Eye (tissue), 1 donor: ENCODE measurements at regions not wholly inside any gene's neighbourhood (a gene's known extent, or its start where the extent isn't known, plus 50 kb on each side); places are given as distances from the start of the nearest gene placed in this dataset.
"Not testable (repeated sequence)": the region's sequence is repeated elsewhere in the genome, so short reads cannot be mapped to it uniquely, and the experiment has no call there.

Experiments
- DNase-seq: peaks from one replicate; pipeline ENCODE4 v3.0.0-alpha.2; 2015

- DNase-seq, result not testable (repeated sequence)
Measured at GRCh38 chr2:87466591-87467120, 281.2 kb upstream of the PLGLB2 start.

DNA sequence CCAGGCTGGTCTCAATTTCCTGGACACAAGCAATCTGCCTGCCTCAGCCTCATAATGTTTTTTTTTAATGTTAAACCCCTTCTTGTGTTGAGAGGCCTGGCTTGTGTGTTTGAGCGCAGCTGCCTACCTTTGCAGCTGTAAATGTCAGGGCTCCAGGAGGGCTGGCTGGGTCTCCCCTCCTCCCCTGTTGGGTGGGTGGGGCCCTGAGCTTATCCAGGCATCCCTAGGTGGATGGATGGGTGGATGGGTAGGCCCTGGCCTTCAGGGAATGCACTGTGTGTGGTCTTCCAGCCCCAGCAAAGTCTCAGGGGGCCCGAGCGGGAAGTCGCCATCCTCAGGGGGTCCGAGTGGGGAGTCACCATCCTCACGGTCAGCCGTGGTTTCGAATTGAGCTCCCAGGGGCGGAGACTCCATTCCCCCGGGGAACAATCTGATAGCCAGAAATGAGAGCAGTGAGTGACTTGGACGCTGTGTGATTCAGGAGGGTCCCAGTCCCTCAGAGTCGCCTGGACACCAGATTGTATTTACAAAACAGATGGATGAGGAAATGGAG lies 279.4 kb upstream of the PLGLB2 start:
- not testable (repeated sequence) for DNase-seq

DNA sequence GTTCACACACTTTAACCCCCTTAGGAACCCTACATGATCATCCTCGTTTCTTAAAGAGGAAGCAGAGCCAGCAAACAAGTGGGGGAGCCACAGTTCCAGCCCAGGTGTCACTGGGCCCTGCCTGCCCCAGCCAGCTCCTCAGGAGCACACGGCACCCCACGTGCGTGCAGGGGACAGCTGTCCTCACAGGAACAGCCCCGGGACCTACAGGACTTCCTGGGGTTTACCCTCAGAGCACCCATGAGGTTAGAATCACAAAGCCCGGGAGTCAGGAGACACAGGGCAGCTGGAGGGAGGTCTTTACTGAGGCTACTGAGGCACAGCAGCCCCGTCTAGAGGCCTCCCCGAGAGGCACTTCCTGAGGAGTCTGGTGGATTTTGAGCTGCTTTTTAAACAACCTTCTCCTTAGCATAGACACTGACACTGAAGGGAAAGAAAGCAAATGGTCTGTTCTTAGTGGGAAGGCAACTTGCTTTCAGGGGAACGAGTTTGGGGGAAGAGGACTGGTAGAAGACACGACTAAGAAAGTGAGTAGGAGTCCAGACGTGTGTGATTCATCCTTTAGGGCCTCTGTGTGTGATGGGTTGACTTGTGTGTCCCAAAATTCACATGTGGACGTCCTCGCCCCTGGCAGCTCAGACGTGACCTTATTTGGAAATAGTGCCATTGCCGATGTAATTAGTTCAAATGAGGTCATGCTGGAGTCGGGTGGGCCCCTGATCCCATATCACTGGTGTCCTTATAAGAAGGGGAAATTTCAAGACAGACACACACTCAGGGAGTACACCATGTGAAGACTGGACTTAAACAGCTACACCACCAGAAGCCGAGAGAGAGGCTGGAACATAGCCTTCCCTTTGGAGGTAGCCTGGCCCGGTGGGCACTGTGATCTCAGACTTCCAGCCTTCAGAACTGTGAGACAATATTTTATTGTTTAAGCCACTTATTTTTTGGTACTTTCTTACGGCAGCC lies 278.4 kb upstream of the PLGLB2 start:
- not testable (repeated sequence) for DNase-seq

DNA sequence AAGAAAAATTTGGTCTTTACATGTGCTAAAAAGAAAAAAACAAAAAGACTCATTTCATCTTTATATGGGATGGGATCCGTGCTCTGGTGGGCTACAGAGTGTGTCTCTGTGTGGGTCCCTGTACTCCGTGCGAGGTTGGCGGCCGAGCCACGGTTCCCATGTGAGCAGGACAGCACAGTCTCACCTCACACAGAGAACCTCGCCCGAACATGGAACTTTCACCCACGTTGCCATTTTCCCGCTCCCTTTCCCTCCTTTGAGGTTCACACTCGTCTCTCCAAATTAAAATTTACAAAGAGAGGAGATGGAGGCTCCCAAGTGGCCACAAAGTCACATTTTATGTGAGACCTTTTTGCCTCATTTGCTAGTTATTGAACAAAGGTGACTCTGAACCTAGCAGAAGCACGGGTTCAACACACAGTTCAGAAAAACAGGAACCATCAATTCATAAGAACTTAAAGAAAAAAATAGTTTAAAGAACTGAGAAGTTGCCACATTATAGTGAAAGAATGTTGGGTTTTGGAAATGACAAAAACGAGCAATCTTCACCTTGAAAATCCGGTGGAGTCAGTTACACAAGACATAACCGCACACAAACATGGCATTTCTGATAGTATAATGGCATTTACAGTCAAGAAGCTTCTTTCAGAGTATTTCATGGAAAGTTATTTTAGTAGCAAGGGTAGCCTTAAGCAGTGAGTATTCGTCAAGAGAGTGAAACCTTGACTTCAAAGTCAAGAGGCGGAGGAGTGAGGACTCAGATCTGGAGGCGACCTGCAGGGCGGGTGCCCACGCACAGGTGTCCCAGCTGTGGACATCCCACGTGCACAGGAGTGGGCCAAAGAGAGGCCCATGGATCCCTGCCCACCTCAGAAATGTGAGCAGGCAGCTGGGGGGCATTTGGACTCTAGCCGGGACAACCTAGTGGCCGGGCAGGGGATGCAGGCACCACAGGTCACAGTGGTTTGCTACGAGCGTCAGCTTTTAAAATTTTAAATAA lies 277.2 kb upstream of the PLGLB2 start:
- DNase-seq, result not testable (repeated sequence)

DNA sequence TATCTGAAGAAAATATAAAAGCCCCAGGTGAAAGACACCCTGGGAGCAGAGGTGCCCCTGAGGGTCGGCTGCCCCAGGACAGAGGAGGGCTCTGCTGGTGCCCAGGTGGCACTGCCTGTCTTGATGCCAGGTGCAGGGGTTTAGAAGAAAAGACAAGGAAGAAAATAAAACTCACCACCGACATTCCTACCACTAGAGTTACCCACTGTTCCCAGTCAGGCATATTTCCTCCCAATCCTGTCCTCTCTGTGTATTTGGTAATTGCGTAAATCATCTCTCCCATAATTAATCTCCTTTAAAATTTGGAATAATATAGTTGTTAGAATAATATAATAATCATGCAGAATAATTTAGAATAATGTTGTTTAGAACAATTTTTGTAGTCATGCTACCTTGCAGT lies 276.4 kb upstream of the PLGLB2 start:
- DNase-seq, result not testable (repeated sequence)

DNA sequence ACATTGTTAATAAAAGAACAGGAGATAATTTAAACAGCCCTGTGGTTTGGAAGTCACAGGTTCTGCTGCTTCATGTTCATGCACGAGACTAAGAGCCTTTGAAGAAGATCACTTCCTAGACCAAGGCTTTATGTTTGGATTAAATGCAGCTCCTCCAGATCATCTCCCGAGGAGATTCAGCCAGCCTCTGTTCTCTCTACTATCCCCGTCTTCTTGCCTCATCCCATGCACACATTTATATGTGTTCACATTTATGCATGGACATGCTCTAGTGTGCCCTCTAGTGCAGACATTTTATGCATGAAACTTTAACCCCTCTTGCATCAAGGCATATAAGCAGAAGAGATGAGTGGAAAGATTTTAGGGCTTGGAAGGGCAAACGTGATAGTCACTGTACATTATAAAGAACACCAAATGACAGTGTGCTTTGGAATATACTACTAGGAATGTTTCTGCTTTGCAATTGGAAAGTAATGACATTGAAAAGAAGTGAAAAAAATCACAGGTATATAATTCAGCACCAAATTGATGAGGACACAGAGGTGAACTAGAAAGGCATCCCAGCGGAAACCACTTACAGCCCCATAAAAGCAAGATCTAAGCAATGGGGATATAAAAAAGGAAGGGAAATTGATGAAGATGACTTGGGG lies 271.5 kb upstream of the PLGLB2 start:
- not testable (repeated sequence) for DNase-seq

DNA sequence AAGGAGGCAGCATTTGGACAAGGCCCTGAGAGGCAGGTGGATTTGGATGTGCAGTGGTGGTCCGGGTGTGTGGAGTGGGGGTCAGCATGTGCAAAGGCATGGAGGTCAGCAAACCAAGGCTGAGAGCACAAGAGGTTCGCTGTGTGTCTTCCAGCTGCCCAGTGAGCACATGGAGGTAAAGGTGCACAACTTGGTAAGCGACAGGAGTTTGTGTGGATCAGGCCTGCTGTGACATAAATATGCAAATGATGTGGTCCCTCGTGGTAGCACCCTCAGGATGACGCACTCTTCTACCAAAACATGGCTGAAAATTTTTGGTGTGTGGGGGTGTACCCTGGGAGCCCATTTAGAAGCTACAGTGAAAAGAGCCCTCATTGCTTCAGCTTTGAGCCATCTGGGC lies 271.0 kb upstream of the PLGLB2 start:
- not testable (repeated sequence) for DNase-seq

GRCh38 chr2:87477669-87478428 lies 270.0 kb upstream of the PLGLB2 start:
- not testable (repeated sequence) for DNase-seq

DNA sequence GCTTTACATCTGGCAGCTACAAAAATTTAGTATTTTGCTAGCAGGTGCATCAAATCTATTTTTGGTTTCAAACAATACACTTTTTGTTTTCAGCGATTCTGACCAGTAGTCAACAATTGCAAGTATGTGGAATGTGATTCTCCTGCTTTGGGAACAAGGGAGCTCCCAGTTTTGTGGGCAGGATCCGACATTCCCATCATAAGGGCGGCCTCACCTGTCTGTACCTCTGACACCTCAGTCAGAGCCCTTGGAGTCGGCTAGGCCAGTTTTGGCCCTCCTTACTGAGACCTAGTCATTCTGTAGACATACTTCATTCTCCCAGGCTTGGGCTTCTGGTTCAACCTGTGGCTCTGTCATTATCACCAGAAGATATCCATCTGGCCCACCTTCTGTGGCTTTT lies 269.0 kb upstream of the PLGLB2 start:
- DNase-seq, result not testable (repeated sequence)

- not testable (repeated sequence) for DNase-seq
Measured at GRCh38 chr2:87483093-87483680, 264.7 kb upstream of the PLGLB2 start.

GRCh38 chr2:87484363-87484762 lies 263.5 kb upstream of the PLGLB2 start:
- not testable (repeated sequence) for DNase-seq

DNA sequence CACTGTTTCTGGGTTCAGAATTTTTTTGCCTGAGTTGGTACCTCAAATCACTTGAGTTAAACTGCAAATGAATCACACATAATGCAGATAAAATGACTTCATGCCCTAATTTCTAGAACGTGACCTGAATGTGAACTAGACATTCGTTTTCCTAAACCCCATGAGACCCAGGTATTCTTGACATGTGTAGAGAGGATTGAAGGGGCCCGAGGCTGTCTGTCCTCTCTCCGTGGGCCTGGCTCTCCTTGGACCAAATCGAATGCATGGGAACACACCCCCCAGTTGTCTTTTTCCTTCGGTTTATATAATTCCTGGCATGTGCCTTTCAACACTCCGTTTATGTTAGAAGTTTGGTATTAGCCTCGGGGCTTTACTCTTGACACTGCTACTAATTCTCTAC lies 262.4 kb upstream of the PLGLB2 start:
- DNase-seq, result peak; percentile 5

GRCh38 chr2:87485884-87486283 lies 262.0 kb upstream of the PLGLB2 start:
- DNase-seq, result not testable (repeated sequence)

DNA sequence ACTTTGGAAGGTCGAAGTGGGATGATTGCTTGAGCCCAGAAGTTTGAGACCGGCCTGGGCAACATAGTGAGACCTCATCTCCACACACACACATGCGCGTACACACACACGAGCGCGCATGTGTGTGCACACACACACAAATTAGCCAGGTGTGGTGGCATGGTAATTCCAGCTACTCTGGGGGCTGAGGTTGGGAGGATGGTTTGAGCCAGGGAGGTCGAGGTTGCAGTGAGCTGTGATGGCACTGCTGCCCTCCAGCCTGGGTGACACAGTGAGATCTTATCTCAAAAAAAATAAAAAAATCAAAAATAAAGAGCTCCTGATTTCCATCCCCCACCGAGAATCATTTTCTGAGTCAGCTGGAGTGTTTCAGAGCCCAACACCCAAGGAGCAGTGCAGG lies 261.5 kb upstream of the PLGLB2 start:
- DNase-seq, result not testable (repeated sequence)

GRCh38 chr2:87488021-87488420 lies 259.9 kb upstream of the PLGLB2 start:
- not testable (repeated sequence) for DNase-seq

- not testable (repeated sequence) for DNase-seq
Measured at GRCh38 chr2:87488991-87489390, 258.9 kb upstream of the PLGLB2 start.

- DNase-seq, result not testable (repeated sequence)
Measured at GRCh38 chr2:87494846-87495245, 253.0 kb upstream of the PLGLB2 start.

GRCh38 chr2:87495455-87495854 lies 252.4 kb upstream of the PLGLB2 start:
- not testable (repeated sequence) for DNase-seq

- DNase-seq, result peak; percentile 35
Measured at GRCh38 chr2:87496036-87497006, 251.6 kb upstream of the PLGLB2 start.
